H1 (cell line): ENCODE measurements at regions not wholly inside any gene's neighbourhood (a gene's known extent, or its start where the extent isn't known, plus 50 kb on each side); places are given as distances from the start of the nearest gene placed in this dataset.

Source experiments
- ASH2L ChIP-seq: fragments of 200-600, 300-600 bp; sonication (generic); IDR thresholded peaks from one replicate; pipeline ENCODE4 v1.7.1; 2017; ENCODE audit warnings: low read length
- GABPA ChIP-seq: IDR thresholded peaks from 2 replicates; pipeline ENCODE4 v1.6.1; 2011; ENCODE audit warnings: mild to moderate bottlenecking, low read length, moderate library complexity, borderline replicate concordance; ENCODE audit not compliant: insufficient read depth

DNA sequence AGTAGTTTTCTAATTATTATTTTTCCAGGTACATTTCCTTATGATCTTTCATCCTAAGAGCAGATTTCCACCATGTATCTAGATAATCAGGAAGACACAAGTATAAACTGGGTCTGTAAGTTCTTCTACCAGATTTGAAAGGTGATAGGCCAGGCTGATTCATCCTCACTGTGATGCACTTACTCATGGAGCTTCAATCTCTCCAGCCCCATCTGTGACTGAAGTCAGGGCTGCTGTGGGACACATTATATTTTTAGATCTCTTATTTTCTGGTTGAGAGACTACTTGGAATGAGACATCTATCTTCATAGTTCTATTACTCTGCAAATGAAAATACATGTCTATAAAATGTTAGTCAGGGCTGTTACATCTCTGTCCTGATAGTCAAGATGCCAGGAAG lies 85.5 kb upstream of the SLC25A13 start (continued):
- TF ChIP-seq ASH2L (no peak), GABPA (no peak)
